NCI-H748 (cell line): ENCODE measurements at regions not wholly inside any gene's neighbourhood (a gene's known extent, or its start where the extent isn't known, plus 50 kb on each side); places are given as distances from the start of the nearest gene placed in this dataset.

Experiments
- DNase-seq: peaks from one replicate; lab custom pipeline; 2025; ENCODE audit not compliant: unreplicated experiment; lab: John Stamatoyannopoulos, UW

DNA sequence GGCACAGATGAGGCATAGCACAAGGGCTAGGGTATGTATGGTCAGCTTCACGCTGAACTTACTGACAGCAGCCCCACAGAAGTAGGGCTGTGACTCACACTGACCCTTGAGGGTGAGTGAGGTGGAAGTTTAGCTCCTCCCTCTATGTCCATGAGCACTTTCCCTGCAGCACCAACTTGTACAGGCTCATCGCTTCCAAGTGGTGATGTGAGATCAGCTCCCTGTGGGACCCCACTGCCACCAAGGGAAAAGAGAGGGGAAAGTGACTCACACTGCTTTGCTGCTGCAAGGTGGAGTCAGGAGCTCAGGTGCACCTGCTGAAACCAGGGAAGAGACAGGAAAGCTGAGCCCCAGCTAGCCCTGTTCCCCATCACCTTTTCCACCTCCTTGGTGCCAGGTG lies 91.5 kb downstream of the TEX51 start:
- no peak for DNase-seq

DNA sequence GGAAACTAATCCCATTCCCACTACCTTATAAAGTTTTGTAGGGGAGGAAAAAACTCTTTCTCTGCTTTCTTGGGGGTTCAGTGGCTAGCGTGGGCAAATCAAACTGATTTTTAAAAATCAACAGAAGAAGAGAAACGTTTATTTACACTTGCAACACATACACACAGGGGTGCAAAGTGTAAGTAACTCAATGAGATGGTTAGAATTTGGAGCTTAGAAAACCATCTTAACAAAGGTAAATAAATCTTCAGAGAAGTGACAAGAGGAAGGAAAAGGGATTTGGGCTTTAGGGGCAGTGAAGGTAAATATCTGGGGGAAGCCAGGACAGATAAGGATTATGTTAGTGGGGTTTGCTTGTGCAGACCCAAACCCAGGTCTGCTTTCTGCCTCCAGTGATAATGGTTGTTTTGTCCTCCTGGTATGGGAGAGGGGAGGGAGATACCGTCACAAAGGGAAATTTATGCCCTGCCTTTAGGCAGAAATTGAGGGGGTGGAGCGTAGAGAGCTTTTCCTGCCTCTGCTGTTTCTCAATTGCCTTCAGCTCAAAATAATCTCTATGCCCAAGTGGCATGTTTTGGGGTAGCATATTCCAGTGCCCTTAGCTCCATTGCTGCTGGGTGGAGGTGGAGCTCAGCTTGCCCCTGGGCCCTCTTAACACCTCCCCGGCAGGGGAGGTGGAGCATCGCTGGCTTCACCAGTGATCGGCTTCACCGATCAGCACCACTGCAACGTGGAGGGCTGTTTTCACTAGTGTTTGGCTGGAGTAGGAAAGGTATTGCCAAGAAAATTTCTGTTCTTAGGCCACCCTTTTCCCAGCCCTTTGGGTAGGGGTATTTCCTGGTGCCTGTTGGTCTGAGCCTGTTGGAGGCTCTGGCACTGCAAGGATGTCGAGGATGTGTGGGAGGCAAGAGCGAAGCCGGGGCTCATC lies 92.2 kb downstream of the TEX51 start:
- DNase-seq = no peak

DNA sequence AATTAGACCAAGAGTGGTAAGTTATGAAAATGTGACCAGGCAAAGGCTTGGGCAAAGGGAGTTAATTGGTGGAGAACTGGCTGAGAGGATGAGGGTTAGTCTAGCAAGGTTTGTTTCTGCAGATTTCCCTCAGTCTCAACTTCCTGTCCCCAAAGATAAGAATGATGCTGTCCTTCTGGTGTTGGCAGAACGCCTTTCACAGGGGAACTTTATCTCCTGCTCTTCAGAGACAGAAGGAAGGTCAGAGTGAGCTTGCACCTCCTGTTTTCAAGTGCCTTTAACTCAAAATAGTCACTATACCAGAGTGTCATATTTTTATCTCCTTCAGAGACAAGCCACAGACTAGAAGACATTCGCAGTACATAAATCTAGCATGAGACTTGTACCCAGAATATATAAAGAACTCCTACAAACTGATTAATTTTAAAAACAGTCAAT lies 95.7 kb downstream of the TEX51 start:
- no peak for DNase-seq

DNA sequence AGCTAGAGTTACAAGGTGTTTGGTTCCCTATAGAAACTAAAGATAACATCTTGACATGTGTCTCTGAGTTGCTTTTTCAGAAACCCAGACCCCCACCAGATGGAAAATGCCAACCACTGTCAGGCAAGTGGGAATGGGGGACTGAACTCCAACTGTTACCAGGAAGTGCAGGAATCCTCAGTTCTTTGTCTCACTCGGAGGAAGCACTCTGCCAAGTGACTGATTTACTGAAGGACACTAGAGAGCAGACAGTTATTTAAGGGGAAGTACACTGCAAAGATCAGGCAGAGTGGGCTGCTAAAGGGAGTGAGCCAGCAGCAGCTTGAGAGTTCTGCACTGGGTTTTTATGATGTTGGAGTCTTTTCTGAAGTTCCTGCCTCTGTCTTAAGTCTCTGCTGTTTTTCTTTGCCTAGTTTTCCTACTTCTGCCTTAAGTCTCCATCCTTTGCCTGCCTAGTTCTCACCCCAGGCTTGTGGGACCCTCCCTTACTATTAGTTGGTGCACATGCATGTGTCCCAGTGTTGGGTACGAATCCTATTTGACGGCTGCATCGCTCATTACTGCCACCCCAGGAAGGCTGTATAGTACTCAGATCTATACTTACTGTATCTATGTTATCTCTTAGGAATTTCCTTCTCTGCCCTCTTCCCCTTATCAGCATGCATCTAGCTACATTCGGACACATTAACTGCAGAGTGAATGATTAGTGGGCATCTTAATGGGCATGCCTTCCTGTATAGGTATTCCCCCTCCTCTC lies 97.1 kb downstream of the TEX51 start:
- no peak for DNase-seq

DNA sequence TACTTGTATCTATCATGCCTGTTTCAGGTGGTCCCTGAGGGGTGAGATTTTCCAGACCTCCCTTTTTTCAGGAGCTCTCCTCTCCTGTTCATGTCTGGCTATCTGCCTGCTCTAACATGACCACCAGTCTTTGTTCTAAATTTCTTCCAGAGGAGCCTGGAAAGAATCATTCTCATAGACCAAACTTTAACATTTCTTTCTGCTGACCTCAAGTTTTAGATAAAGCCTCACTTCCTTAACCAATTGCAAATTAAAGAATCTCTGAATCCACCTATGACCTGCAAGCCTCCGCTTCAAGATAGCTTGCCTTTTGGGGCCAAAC lies 97.6 kb downstream of the TEX51 start:
- no peak for DNase-seq
